OCI-M2 (cell line): ENCODE measurements at regions not wholly inside any gene's neighbourhood (a gene's known extent, or its start where the extent isn't known, plus 50 kb on each side); places are given as distances from the start of the nearest gene placed in this dataset.

Source experiments
- DNase-seq: peaks from one replicate; lab custom pipeline; 2025; ENCODE audit not compliant: unreplicated experiment; lab: John Stamatoyannopoulos, UW

DNA sequence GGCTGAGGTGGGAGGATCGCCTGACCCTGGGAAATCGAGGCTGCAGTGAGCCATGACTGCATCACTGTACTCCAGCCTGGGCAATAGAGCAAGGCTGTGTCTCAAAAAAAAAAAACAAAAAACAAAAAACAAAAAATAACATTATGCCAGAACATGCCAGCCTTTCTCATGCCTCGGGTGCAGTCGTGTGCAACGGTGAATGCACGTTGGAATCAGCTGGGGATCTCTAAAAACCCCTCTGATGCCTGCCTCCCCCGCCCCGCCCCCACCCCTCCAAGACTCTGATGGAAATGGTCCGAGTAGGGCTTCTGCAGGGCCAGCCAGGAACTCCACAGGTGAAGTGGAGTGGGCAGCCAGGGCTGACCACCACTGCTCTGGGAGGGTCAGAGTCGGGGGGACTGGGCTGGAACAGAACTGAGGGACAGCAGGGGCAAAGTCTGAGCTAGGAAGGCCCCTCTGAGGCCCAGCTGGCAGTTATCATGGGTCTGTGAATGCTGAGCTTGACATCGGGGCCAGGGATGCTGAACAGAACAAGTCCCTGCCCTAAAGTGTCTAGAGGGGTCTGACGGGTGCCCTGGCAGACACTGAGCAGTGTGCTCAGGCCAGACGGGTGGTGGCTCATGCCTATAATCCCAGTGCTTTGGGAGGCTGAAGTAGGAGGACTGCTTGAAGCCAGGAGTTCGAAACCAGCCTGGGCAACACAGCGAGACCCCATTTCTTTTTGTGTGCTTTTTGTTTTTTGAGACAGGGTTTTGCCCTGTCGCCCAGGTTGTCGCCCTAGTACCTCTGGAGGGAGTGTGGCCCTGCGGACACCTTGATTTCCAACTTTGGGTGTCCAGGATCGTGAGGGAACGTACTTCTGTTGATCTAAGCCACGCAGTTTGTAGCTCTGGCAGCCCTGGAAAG is 193.4 kb upstream of the GSE1 start:
- no peak for DNase-seq

DNA sequence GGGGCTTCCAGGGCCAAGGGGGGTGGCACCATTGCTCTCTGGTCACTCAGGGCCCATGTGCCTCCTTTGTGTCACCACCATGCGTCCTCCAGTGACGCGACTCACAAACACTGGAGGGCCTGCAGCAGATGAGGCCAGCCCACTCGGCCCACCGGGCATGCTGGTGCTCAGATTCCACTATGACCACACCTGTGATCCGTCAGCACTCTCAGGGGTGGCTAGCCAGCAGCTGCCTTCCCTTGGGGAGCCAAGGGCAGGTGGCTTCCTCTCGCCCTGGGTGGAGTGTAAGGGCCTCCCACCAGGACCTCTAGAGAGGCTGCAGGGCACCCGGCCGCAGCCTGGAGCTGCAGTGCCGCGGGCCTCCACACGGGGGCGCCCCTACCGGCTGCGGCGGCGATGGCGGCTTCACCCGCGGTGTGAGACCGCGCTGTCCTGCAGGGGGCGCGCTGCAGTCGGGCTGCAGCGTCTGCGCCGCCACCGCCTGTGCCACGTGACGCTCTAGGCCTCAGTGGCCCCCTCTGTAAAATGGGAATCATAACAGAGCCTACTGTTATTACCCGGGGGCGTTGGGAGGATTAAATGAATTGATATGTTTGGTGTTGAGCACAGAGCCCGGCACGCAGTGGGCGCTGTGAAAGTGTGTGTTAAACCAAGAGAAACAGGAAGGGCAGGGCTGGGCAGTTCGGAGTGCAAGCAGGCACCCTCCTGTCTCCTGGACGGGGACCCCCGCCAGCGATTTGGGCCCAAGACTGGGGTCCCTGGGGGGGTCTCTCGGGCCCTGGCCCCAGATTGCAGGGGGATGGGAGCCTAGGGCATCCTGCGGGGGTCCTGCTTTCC is 192.4 kb upstream of the GSE1 start:
- DNase-seq = no peak

DNA sequence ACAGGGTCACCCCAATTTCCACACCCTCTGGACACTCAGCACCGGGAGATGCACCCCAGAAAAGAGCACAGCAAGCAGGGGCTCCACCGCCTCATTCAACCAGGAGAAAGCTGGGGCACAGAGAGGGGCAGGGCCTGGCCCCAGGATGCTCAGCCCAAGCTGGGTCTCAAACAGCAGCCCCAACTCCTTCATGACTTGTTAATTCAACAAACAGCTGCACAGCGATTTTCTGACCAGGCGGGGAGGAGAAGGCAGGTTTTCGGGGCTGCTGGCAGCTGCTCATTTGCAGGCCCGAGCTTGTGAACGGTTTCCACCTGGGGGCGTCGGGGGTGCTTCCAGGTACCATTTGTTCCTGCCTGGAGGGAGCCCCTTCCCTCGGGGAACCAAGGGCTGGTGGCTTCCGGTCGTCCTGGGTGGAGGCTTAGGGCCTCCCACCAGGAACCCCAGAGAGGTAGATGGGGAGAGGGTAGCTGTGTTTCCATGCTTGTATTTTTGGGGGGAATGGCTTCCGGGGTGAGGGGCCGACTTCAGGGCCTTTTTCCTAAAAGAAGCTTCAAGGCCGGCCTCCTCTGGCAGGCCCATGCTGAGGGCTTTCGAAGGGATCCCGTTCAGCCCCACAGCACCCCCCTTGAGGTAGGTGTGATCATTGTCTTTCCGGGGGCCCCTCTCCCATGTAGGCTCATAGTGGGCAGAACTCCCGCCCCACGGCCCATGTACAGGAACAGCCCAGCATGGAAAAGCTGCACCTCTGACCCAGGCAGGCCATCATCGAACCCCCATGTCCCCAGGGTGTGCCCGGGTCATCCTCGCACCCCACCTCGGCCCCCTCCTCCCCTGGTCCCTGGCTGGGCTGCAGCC is 191.6 kb upstream of the GSE1 start:
- no peak for DNase-seq

DNA sequence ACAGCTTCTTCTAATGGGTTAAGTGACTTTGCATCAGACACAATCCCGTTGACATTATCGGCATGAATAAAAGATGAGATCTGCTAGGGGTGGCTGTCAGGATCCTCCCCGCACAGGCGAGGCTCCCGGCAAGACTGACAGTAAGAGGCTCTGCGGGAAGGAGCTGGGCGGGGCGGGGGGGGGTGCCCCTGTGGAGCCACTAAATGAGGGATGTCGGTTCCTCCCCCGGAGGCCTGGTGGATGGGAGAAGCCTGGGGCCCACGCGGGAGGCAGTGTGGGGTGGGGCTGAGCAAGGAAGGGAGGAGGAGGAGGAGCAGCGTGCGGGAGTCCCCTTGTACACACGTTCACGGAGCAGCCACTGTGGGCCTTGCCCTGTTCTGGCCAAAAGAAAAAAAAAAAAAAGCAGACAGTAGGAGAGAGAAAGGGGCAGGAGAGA is 190.9 kb upstream of the GSE1 start:
- no peak for DNase-seq

DNA sequence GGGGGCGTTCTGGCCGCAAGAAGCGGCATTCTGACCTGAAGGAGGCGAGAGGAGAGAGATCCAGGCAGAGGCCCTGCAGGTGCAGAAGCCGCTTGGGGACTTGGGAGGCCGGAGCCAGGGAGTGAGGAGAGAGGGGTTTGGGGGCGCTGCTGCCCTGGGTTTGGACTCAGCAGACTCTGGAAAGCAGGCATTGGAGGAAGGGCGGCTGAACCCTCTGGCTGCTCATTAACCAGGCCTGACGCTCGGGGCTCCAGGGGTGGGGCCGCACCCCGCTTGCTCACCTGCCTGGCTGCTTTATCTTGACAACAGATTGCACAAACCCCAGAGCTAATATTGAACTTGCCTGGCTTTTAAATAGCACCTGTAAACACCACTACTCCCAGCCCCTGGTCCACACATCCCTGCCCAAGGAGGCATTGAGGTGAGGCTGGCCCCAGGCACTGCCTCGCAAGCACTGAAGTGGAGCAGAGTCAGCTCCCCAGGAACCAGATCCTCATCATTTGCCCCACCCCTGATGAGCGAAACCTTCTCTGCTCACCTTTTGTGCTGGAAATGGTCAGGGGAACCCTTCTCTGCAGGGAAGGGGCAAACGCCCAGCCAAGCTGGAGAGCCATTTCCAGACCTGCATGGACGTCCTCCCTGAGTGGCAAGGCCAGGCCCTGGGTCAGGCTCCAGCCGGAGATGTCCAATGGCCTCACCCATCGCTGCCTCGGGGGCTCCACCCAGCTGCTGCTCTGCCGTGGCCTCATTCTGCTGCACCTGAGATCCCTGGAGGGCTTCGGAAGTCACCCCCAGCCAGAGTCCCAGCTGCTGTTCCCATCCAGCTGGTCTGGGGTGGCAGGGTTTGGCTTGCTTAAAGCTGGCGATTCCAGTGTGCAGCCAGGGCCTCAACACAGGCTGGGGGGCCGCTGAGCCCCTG is 190.2 kb upstream of the GSE1 start:
- DNase-seq = no peak

DNA sequence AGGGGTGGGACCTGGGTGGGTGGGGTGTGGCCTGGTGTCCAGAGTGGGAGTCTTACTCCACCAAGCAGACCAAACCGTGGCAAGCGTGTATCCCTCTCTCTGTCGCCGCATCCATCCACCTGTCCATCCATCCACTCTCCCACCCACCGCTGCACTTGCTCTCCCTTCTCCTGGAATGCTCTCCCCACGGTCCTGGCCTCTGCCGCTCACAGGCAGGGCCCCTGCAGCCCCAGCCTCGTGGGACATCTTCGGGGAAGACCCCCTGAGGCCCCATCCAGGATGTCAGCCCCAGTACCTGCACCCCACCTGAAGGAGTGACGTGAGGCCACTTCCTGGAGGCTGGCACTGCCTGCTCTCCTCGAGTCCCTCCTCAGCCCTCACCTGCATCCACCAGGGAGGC is 189.5 kb upstream of the GSE1 start:
- no peak for DNase-seq

DNA sequence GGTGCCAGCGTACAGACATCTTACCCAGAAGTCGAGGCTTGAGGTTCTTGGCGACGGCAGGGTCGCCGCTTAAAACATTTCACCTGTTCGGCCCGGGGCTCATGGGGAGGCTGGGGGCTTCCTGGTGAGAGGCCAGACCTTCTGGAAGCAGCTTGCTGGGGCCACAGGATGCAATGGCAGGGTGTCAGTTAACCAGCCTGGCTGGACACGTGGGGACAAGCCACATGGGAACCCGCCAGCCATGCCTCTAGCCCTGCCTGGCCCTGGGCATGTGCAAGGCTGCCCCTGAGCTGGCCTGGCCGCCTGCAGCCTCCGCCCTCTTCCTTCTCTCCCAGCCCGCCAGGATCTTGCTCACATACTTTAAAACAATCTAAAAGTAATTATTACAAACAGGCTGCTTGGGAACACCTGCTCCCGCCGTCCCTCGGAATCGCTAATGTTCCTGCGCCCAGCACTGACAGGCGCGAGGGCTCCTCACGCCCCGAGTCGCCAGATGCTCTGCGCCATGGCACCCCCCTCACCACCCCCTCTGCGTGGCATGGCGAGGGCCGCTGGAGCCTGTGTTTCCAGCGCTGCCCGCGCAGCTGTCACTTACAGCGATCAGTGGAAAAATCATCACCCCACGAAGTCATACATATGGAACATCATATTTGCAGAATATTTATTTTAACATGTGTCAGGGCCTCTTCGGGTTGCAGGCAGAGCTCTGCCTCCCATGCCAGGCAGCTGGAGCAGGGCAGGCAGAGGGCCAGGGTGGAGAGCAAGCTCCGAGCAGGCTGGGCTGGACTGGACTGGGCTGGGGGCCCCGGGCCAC is 188.7 kb upstream of the GSE1 start:
- DNase-seq = no peak

DNA sequence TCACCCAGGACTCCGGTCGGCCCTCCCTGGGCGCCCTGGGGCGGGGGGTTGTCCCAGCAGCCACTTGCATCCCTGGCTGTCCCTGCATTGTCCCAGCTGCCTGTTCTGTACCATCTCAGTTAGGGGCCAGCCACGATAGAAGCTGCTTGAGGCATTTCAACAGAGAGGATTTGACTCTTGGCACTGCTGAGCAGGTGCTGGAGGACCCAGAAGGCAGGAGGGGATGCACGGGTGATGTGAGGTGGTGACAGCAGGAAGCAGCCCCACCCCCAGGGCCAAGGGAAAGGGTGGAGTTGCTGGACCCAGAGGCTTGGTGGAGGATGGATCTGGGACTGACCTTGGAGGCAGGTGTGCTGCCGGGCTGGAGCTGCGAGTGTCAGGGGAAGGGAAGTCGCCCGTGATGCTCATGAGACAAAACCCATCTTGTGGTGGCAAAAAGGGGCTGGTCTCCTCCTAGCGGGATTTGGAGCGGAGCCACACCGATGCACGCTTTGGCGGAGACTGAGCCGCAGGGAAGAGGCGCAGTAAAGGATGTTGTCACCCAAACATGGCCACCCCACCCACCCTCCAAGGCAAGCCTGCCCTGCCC is 188.0 kb upstream of the GSE1 start:
- no peak for DNase-seq

DNA sequence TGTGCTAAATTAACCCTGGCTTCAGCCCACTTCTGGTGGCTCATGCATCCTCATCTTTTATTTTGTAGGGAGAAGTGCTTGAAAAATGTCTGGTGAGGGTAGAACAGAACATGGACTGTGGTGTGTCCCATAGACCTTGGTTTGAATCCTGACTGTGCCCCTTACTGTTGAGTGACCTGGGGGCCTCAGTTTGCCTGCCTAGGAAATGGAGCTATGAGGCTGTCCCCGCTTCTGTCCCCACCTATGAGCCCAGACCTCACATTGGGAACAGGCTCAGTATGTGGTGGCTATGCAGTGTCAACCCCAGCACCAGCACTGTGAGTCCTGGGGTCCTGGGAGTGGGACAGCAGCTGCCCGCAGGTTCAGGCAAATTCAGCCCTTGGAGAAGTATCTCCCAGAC is 186.3 kb upstream of the GSE1 start:
- DNase-seq = no peak

DNA sequence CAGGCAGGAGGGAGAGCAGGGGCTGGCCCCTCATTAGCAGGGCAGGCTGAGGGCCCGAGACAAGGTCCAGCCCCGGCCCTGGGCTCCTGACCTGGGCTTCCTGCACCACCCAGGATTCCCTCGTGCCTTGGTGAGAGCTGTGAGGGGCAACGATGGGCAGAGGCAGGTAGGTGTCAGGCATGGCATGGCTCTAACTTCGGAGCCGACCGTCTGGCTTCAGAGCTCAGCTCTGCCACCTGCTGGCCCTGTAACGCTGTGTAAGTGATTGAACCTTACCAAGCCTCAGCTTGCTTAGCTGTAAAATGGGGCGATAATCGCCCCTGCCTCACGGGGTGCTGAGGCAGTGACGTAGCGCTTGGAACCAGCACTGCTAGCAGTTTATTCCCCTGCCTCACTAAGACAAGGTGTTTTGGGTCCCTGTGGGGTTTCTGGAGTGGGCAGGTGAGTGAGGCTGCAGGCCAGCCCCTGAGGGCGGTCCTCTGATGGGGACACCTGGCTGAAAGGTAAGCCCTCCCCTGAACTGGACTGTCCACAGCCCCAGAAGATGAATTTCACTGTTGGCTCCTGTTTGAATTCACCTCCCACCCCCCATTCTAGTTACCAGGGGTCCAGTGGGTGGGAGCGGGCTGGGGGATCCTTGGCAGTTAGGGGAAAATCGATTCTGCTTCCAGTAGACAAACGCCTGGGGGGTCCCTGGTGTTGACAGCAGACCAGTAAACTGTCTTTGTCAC is 184.8 kb upstream of the GSE1 start:
- DNase-seq = no peak

DNA sequence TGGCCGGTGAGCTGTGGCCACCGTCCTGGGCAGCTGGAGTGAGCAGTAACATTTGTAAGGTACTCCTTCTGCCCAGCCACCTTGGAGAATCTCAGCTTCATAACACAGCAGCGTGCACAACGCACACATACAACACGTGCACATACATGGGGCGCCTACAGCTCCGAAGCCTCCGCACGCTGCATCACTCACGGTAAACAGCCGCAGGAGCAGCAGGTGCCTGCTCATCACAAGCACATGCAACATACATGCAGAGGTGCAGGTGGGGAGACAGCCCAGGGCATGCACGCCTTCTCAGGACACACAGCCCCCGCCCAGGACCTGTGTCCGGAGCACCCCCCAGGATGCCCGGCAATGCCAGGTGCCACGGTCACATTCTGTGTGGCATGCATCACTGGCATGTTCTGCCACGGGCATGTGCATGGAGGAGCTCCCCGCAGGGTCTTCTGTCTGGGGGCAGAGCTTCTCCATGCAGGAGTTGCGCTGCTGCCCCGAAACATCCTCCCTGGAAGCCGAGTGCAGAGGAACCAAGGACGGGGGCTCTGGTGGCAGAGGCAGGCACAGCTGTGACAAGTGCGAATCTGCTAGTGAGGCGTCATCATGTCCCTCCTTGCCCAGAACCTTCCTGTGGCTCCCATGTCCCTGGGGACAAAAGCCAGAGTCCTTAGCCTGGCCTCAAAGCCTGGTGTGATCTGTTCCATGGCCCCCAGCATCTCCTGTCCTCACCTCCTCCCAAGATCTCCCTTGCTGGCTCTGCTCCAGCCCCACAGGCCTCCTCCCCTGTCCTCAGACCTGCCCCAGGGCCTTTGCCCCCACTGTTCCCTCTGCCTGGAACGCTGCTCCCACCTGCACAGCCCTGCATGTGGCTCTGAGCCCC is 184.0 kb upstream of the GSE1 start:
- no peak for DNase-seq

DNA sequence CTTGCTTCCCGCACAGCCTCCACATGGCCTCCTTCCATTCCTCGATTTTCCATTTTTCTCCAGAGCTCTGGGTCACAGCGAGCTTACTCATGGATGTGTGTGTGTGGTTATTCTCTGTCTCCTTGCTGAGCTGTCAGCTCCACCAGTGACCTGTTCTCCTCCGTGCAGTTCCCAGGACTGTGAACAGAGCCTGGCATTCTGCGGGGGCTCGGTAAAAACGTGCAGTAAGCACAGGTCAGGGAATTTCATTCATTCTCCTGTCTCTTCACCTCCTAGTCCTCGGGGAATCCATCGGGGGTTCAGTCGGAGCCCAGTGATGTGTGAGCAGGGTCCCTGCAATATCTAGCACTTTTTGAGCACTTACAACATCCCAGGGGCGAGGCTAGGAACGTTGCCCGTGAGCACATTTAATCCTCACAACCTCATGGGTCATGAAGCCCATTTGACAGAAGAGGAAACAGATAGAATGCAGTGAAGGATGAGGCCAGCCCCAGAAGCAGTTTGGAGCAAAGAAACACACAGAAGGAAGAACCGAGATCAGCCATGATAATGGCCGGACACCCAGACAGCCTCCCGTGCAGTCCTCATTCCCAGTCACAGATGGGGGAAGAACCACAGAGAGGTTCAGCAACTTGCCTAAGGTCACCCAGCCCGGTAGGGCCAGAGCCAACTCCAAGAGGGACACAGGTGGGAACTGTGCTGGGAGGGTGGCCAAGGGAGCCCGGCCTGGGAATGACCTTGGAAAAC is 183.2 kb upstream of the GSE1 start:
- no peak for DNase-seq

DNA sequence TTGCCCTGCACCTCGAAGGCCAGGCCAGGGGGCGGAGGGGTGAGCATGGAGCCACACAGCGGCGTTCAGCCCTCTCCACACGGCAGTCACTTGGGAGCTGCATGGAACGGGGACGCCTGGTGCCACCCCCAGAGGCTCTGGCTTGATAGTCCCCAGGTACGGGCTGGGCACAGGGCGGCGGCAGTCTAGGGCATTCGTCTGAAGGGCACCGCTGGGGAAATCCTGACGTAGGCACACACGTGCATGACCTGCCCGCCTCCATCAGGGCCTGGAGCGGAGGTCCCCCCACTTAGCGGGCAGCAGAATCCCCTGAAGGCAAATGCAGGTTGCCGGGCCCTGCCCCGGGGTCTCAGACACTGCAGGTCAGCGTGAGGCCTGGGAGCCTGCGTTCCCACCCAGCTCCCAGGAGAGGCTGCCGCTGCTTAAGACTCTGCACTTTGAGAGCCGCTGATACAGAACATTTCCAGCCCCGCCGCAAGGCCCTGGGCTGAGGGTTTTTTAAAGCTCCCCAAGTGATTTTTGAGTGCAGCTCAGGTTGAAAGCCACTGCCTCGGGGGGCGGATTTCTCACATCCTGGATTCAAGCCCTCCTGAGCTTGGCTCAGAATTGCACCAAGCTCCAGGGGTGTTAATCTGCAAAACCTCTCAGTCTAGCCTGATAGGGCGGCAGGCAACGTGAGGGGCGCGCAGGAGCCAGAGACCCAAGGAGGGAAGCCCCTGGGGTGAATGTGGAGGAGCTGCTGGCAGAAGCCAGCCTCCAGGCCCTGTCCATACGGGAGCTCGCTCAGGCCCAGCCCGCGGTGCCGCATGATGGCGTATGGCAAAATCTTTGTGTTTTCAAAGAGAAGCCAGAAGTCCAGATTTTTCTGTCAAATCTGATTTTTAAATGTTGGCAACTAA is 182.3 kb upstream of the GSE1 start:
- no peak for DNase-seq

DNA sequence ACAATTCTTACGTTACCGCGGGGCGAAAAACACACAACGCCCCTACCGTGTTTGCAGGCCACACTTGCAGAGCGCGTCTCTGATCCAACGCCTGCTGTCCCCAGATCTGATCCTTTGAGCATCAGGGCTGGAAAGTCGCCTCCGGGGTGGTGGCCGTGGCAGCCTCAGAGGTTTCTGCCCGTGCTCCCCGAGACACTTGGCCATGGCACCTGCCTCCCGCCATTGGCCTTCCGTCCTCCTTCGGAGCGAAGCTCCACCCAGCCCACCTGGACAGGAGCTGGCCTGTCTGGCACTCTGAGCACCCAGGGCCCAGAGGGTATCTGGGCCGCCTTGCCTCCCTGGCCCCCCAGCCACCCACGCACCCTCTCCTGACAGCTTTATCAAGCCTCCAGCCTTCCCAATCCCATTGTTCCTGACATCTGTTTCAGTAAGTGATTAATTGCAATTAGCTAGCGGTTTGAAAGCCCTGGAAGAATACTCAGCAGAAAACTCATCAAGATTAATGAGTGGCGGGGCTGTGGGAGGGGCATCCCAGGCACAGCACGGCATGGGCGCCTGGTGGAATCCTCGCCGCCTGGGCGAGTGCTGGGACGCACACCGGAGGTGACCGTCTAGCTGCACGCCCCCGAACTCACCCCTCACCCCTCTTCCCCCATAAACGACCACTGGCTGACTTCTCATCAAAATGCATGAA is 181.5 kb upstream of the GSE1 start:
- no peak for DNase-seq

DNA sequence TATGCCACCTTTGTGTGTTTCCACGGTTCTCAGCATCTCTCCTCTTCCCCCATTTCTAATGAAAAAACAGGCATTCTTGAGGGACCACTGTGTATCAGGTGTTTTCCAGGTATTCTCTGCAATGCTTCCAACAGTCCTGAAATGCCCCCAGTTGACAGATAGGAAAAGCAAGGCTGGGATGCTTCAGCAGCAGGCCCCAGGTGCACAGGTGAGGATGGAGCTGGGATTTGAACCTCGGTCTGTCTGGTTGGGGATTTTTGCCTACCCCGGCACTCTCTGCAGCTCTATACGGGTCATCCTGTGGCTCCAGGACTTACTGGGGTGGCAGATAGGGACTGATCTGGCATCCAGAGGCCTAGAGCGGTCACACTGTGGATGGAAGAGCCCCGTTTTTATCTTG is 180.5 kb upstream of the GSE1 start:
- DNase-seq = no peak
